Caco-2 (cell line): ENCODE measurements at regions not wholly inside any gene's neighbourhood (a gene's known extent, or its start where the extent isn't known, plus 50 kb on each side); places are given as distances from the start of the nearest gene placed in this dataset.

Source experiments
- BruUV-seq: library from RNA; stranded (reverse); fragments of 400-500 nt; replicated peaks from 2 replicates; lab custom pipeline; 2021; lab: Mats Ljungman, UMichigan
- CTCF ChIA-PET: fragments of 300-600 bp; sonication (Branson Sonifier 250); formaldehyde crosslinking; loops from one replicate; lab custom pipeline; 2022; ENCODE audit warnings: antibody characterized with exemption; lab: Charles Lee
- POLR2A ChIA-PET: fragments of 300-600 bp; sonication (Branson Sonifier 250); formaldehyde crosslinking; loops from one replicate; lab custom pipeline; 2022; ENCODE audit warnings: antibody characterized with exemption; lab: Charles Lee
- DNase-seq, 2 experiments: peaks; one replicate each; pipeline versions ENCODE4 v3.0.0 to v3.0.0-alpha.2; 2020 to 2022
- H3K27me3 ChIP-seq: replicated peaks from 2 replicates; pipeline ENCODE4 v1.6.0; 2011; ENCODE audit warnings: low read length; ENCODE audit not compliant: control insufficient read depth, insufficient read depth
- H3K36me3 ChIP-seq: 2 replicates; pipeline ENCODE4 v1.5.1; 2011; ENCODE audit warnings: low read length; ENCODE audit not compliant: control insufficient read depth, insufficient read depth
- H3K4me1 ChIP-seq: fragments of 250-450 bp; sonication (Bioruptor Pico); 2 replicates; pipeline ENCODE4 v1.5.1; 2020; ENCODE audit warnings: mild to moderate bottlenecking
- H3K4me3 ChIP-seq: 2 replicates; pipeline ENCODE4 v1.5.1; 2011; ENCODE audit warnings: low read depth, mild to moderate bottlenecking, control low read depth, low read length
- H3K9me3 ChIP-seq: fragments of 250-450 bp; sonication (Bioruptor Pico); 2 replicates; pipeline ENCODE4 v1.5.1; 2020; ENCODE audit warnings: mild to moderate bottlenecking, moderate library complexity
- H3K27ac Mint-ChIP-seq: one replicate; pipeline ENCODE4 v1.8.0; 2022; ENCODE audit warnings: mixed read lengths; ENCODE audit not compliant: unreplicated experiment
- H3K27me3 Mint-ChIP-seq: one replicate; pipeline ENCODE4 v1.8.0; 2022; ENCODE audit warnings: mixed read lengths; ENCODE audit not compliant: insufficient read depth, unreplicated experiment
- H3K36me3 Mint-ChIP-seq: one replicate; pipeline ENCODE4 v1.8.0; 2022; ENCODE audit warnings: mild to moderate bottlenecking, mixed read lengths; ENCODE audit not compliant: insufficient read depth, unreplicated experiment
- H3K4me1 Mint-ChIP-seq: one replicate; pipeline ENCODE4 v1.8.0; 2022; ENCODE audit warnings: low read depth, mixed read lengths; ENCODE audit not compliant: unreplicated experiment
- H3K4me3 Mint-ChIP-seq: one replicate; pipeline ENCODE4 v1.8.0; 2022; ENCODE audit warnings: mild to moderate bottlenecking, moderate library complexity, mixed read lengths; ENCODE audit not compliant: unreplicated experiment
- H3K9me3 Mint-ChIP-seq: one replicate; pipeline ENCODE4 v1.8.0; 2022; ENCODE audit warnings: mixed read lengths; ENCODE audit not compliant: unreplicated experiment
- CTCF ChIP-seq, 2 experiments: fragments of 200-600 bp in 1 of 2; IDR thresholded peaks; 1 replicate in 1 of 2; 2 replicates in 1 of 2; pipeline versions ENCODE4 v1.5.1 to v1.8.0; 2011 to 2022; ENCODE audit warnings: antibody characterized with exemption in 1 of 2, control low read depth in 1 of 2, inconsistent platforms in 1 of 2, low read depth in 1 of 2, low read length in 1 of 2, mild to moderate bottlenecking in 1 of 2, moderate library complexity in 1 of 2; ENCODE audit not compliant: insufficient read depth in 1 of 2, severe bottlenecking in 1 of 2, unreplicated experiment in 1 of 2
- intact Hi-C: fragments of 100-400 bp; cut with micrococcal nuclease; formaldehyde crosslinking; loops from one replicate; pipeline ENCODE4 v1.10.0; 2022; ENCODE audit not compliant: unreplicated experiment

DNA sequence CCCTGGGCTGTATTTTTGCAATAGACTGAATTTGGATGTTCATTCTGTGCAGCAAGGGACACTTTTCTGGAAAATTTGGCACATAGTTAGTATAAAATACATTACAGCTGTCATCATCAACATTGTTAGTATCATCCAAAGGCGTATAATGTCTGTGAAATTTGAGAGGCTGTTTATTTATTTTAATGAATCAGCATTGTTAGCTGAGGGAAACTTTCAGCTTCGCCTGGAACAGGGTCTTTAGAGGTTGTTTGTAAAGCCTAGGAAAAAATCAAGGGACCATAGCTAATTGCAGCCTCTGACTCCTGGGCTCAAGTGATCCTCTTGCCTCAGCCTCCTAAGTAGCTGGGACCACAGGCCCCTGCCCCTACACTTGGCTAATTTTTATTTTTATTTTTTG, 106.8 kb upstream of the USP24 start:
- no peak overlapping the region for H3K4me3 Mint-ChIP-seq

GRCh38 chr1:55320891-55321290, 105.7 kb upstream of the USP24 start:
- no peak overlapping the region for H3K4me3 ChIP-seq
- Mint-ChIP-seq H3K4me1 (no peaks in the 10 kb centered on the region), H3K9me3 (no peaks in the 10 kb centered on the region), H3K36me3 (no peaks in the 10 kb centered on the region), H3K4me3 (no peak overlapping the region), H3K27ac (no peak overlapping the region), H3K27me3 (no peaks in the 10 kb centered on the region)
- no peak for TF ChIP-seq CTCF (IDR thresholded peaks at IDR 0.05; ENCODE audit: insufficient read depth in 1 of 2, low read depth in 1 of 2, low read length in 1 of 2, severe bottlenecking in 1 of 2, unreplicated experiment in 1 of 2)
- no peaks in the 10 kb centered on the region; the same call in 1 of the 2 replicates for H3K4me1 ChIP-seq
- no peaks in the 10 kb centered on the region for H3K36me3 ChIP-seq
- CTCF ChIA-PET = interaction anchor here (0.5 kb wide), 1 partner anchor 1486 kb away, joined by 3 read pairs; no protein-coding TSS in a partner anchor
- BruUV-seq = no TSS peak
- intact Hi-C loops = no loop called here
- POLR2A ChIA-PET = no interaction called here
- no peaks in the 10 kb centered on the region for H3K27me3 ChIP-seq
- no peak for DNase-seq
- H3K9me3 ChIP-seq = no peaks in the 10 kb centered on the region

More for the DNA sequence above, 106.8 kb upstream of the USP24 start:
- H3K27me3 Mint-ChIP-seq = no peaks in the 10 kb centered on the region
- H3K36me3 Mint-ChIP-seq = no peaks in the 10 kb centered on the region
- H3K4me3 ChIP-seq = no peak overlapping the region
- no peaks in the 10 kb centered on the region for H3K27me3 ChIP-seq
- no peaks in the 10 kb centered on the region for H3K9me3 Mint-ChIP-seq
- CTCF ChIA-PET = no interaction called here
- no peak overlapping the region for H3K27ac Mint-ChIP-seq
- no TSS peak for BruUV-seq
- H3K4me1 Mint-ChIP-seq = no peaks in the 10 kb centered on the region
- no peak for TF ChIP-seq CTCF (IDR thresholded peaks at IDR 0.05; ENCODE audit: insufficient read depth in 1 of 2, low read depth in 1 of 2, low read length in 1 of 2, severe bottlenecking in 1 of 2, unreplicated experiment in 1 of 2)
- no peaks in the 10 kb centered on the region; the same call in 1 of the 2 replicates for H3K4me1 ChIP-seq
- no peak for DNase-seq
- POLR2A ChIA-PET = no interaction called here
- H3K36me3 ChIP-seq = no peaks in the 10 kb centered on the region
- intact Hi-C loops = no loop called here
- H3K9me3 ChIP-seq = no peaks in the 10 kb centered on the region

GRCh38 chr1:55318116-55318817, 103.1 kb upstream of the USP24 start:
- no peak overlapping the region for H3K4me3 Mint-ChIP-seq

More at GRCh38 chr1:55318116-55318817, 103.1 kb upstream of the USP24 start:
- no peak for DNase-seq
- H3K36me3 Mint-ChIP-seq = no peaks in the 10 kb centered on the region
- TF ChIP-seq CTCF (IDR thresholded peaks at IDR 0.05; ENCODE audit: insufficient read depth in 1 of 2, low read depth in 1 of 2, low read length in 1 of 2, severe bottlenecking in 1 of 2, unreplicated experiment in 1 of 2) = no peak
- H3K4me1 Mint-ChIP-seq = no peaks in the 10 kb centered on the region
- Histone ChIP-seq H3K9me3 (no peaks in the 10 kb centered on the region), H3K36me3 (no peaks in the 10 kb centered on the region), H3K27me3 (no peaks in the 10 kb centered on the region), H3K4me3 (no peak overlapping the region), H3K4me1 (no peaks in the 10 kb centered on the region; the same call in 1 of the 2 replicates)
- no peak overlapping the region for H3K27ac Mint-ChIP-seq
- H3K9me3 Mint-ChIP-seq = no peaks in the 10 kb centered on the region
- ChIA-PET CTCF (no interaction called here), POLR2A (no interaction called here)
- BruUV-seq = no TSS peak
- intact Hi-C loops = no loop called here
- no peaks in the 10 kb centered on the region for H3K27me3 Mint-ChIP-seq
